ENCODE measurements at regions not wholly inside any gene's neighbourhood (a gene's known extent, or its start where the extent isn't known, plus 50 kb on each side); places are given as distances from the start of the nearest gene placed in this dataset.

DNA sequence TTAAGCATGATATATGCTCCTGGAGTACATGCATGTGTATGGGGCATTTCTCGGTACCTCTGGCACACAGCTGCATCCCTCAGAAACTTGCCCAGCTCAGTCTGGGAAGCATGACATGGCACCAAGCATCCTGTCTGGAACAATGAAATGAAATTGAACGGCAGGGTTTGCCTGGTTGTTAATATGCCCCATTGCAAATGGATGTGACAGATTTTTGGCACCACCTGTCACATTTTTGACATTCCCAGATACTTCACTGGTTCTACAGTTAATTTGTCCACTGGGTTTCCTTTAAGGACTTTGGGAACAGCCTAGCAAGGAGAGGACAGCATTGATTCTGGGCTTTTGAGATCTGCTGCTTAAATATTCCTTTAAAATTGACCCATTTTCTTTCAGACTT is 305.8 kb downstream of the TSN start:
- no peak overlapping the region for H3K23ac ChIP-seq (ENCODE audit: insufficient read length)
- H2BK12ac ChIP-seq (ENCODE audit: low read depth, low read length), result no peak overlapping the region
- H3K9ac ChIP-seq (replicated peaks in 1 of 4; ENCODE audit: extremely low read depth in 1 of 4, low read depth in 3 of 4, low read length in 3 of 4), result no peak overlapping the region
- no peak for FAIRE-seq
- no peak overlapping the region for H3K4ac ChIP-seq (replicated peaks; ENCODE audit: insufficient read length, low read depth, low read length)
- H3K14ac ChIP-seq (ENCODE audit: insufficient read length), result no peak overlapping the region
- 91% methylated on average over 2 of the region's 2 CpGs; no CpG with 5 or more reads in 1 of the 2 experiments for WGBS, 2 experiments (ENCODE audit: extremely low coverage in 1 of 2, insufficient coverage in 1 of 2, insufficient read length in 1 of 2, insufficient replicate concordance in 2 of 2, low coverage in 1 of 2, low lambda C conversion rate in 2 of 2, missing lambda C conversion rate in 1 of 2)
- H3K56ac ChIP-seq (replicated peaks; ENCODE audit: insufficient read length, low read depth, low read length), result no peak overlapping the region
- H4K91ac ChIP-seq (replicated peaks; ENCODE audit: insufficient read length, low read length), result no peak overlapping the region
- no peak overlapping the region for H2BK20ac ChIP-seq (ENCODE audit: low read length)
- no peaks in the 10 kb centered on the region for H4K20me1 ChIP-seq (replicated peaks in 1 of 2; ENCODE audit: control insufficient read depth in 1 of 2, insufficient read depth in 2 of 2, low read length in 2 of 2)
- H3K79me1 ChIP-seq (ENCODE audit: low read depth, low read length), result no peaks in the 10 kb centered on the region
- H2AFZ ChIP-seq (ENCODE audit: low read length), result no peak overlapping the region
- H3K9me3 ChIP-seq (ENCODE audit: insufficient read depth in 2 of 2, low read depth in 1 of 2, low read length in 1 of 2), result no peaks in the 10 kb centered on the region
- ChIA-PET POLR2A (ENCODE audit: partially characterized antibody) (interaction anchor here (0.6 kb wide), 1 partner anchor 335 kb away, joined by 3 read pairs; no protein-coding TSS in a partner anchor), CTCF (ENCODE audit: partially characterized antibody) (interaction anchor here (1.0 to 1.4 kb wide), 2 partner anchors 69 to 91 kb away, joined by 3 to 4 read pairs; no protein-coding TSS in a partner anchor)
- no peaks in the 10 kb centered on the region for H3K79me2 ChIP-seq (ENCODE audit: control insufficient read depth in 1 of 2, insufficient read depth in 2 of 2, low read length in 2 of 2)
- no peak overlapping the region for H2BK120ac ChIP-seq (replicated peaks; ENCODE audit: low read depth, low read length)
- no peak overlapping the region for H3K4me3 ChIP-seq (ENCODE audit: extremely low read depth in 1 of 4, insufficient read depth in 2 of 4, low read depth in 3 of 4, low read length in 4 of 4)
- H3K23me2 ChIP-seq (ENCODE audit: low read depth, low read length), result no peaks in the 10 kb centered on the region; the same call in 1 of the 2 replicates
- H3K36me3 ChIP-seq (ENCODE audit: control insufficient read depth in 2 of 4, insufficient read depth in 4 of 4, low read length in 3 of 4), result no peaks in the 10 kb centered on the region
- no peak overlapping the region for H2BK15ac ChIP-seq (ENCODE audit: low read length)
- H4K5ac ChIP-seq (ENCODE audit: insufficient read length, low read depth, low read length), result no peak overlapping the region
- no peak overlapping the region for H4K8ac ChIP-seq (ENCODE audit: extremely low read depth, insufficient read depth, low read length)
- H3K4me1 ChIP-seq (replicated peaks in 1 of 4; ENCODE audit: control insufficient read depth in 3 of 4, insufficient read depth in 4 of 4, low read length in 3 of 4), result no peaks in the 10 kb centered on the region; a peak in 1 of 7 replicates
- no peak overlapping the region for H3K27ac ChIP-seq (ENCODE audit: low read depth, low read length)
- no peak overlapping the region for H3K4me2 ChIP-seq (ENCODE audit: insufficient read depth in 1 of 2, low read depth in 2 of 2, low read length in 2 of 2)
- no peak overlapping the region for H2BK5ac ChIP-seq (ENCODE audit: low read depth, low read length)
- H3K27me3 ChIP-seq (replicated peaks in 1 of 4; ENCODE audit: control insufficient read depth in 3 of 4, extremely low read depth in 1 of 4, insufficient read depth in 3 of 4, low read length in 3 of 4), result no peaks in the 10 kb centered on the region
- DNase-seq (ENCODE audit: low read depth in 1 of 2, low spot score in 2 of 2), result no peak
- H3K18ac ChIP-seq (ENCODE audit: extremely low read depth, low read length), result no peak overlapping the region
- H2AK5ac ChIP-seq (ENCODE audit: low read depth, low read length), result no peak overlapping the region
- no peak for TF ChIP-seq EP300 (IDR thresholded peaks at IDR 0.05; ENCODE audit: borderline replicate concordance in 1 of 2, low read depth in 2 of 2, low read length in 2 of 2)
- no peak for TF ChIP-seq PHF8 (conservative IDR thresholded peaks at IDR 0.05; ENCODE audit: low read depth, low read length)
- TF ChIP-seq NANOG (IDR thresholded peaks at IDR 0.05; ENCODE audit: insufficient read depth, low read depth, low read length, poor library complexity, severe bottlenecking), result no peak
- TF ChIP-seq TBP (IDR thresholded peaks at IDR 0.05; ENCODE audit: low read depth, low read length), result no peak
- no peak for TF ChIP-seq CBX5 (IDR thresholded peaks at IDR 0.05; ENCODE audit: low read depth, low read length)
- TF ChIP-seq, protein P1, sequence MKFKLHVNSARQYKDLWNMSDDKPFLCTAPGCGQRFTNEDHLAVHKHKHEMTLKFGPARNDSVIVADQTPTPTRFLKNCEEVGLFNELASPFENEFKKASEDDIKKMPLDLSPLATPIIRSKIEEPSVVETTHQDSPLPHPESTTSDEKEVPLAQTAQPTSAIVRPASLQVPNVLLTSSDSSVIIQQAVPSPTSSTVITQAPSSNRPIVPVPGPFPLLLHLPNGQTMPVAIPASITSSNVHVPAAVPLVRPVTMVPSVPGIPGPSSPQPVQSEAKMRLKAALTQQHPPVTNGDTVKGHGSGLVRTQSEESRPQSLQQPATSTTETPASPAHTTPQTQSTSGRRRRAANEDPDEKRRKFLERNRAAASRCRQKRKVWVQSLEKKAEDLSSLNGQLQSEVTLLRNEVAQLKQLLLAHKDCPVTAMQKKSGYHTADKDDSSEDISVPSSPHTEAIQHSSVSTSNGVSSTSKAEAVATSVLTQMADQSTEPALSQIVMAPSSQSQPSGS (IDR thresholded peaks at IDR 0.05; ENCODE audit: low read length), result no peak
- no peak for TF ChIP-seq RFX5 (IDR thresholded peaks at IDR 0.05; ENCODE audit: borderline replicate concordance, low read depth, low read length)
- TF ChIP-seq, protein P2, sequence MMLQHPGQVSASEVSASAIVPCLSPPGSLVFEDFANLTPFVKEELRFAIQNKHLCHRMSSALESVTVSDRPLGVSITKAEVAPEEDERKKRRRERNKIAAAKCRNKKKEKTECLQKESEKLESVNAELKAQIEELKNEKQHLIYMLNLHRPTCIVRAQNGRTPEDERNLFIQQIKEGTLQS (IDR thresholded peaks at IDR 0.05; ENCODE audit: insufficient read depth, low read depth, low read length), result no peak
- no peak for TF ChIP-seq SIN3A (conservative IDR thresholded peaks at IDR 0.05 in 1 of 2, IDR thresholded peaks at IDR 0.05 in 1 of 2; ENCODE audit: low read depth in 1 of 2, low read length in 2 of 2)
- TF ChIP-seq POLR2A (IDR thresholded peaks at IDR 0.05; ENCODE audit: control extremely low read depth in 1 of 2, low read depth in 2 of 2, low read length in 2 of 2), result no peak
- TF ChIP-seq RXRA (IDR thresholded peaks at IDR 0.05; ENCODE audit: insufficient read depth, low read depth, low read length), result no peak
